H9 (cell line): ENCODE measurements at regions not wholly inside any gene's neighbourhood (a gene's known extent, or its start where the extent isn't known, plus 50 kb on each side); places are given as distances from the start of the nearest gene placed in this dataset.

Source experiments
- DNase-seq: peaks from one replicate; pipeline ENCODE4 v3.0.0-alpha.2; 2017
- H2AFZ ChIP-seq: one replicate; pipeline ENCODE4 v1.6.1; 2013; ENCODE audit warnings: mild to moderate bottlenecking, low read length, control low read depth, moderate library complexity
- H2AK5ac ChIP-seq: 2 replicates; pipeline ENCODE4 v1.6.1; 2013; ENCODE audit warnings: low read length, control low read depth, mixed read lengths; ENCODE audit not compliant: insufficient read length
- H2BK120ac ChIP-seq: one replicate; pipeline ENCODE4 v1.6.1; 2013; ENCODE audit warnings: low read depth, mild to moderate bottlenecking, low read length, control low read depth, inconsistent platforms; ENCODE audit not compliant: poor library complexity, severe bottlenecking
- H2BK12ac ChIP-seq: 2 replicates; pipeline ENCODE4 v1.6.1; 2013; ENCODE audit warnings: low read length, control low read depth, mixed read lengths, low read depth; ENCODE audit not compliant: insufficient read length
- H2BK15ac ChIP-seq: 2 replicates; pipeline ENCODE4 v1.6.1; 2013; ENCODE audit warnings: low read depth, low read length, control low read depth
- H2BK20ac ChIP-seq: one replicate; pipeline ENCODE4 v1.6.1; 2013; ENCODE audit warnings: low read depth, mild to moderate bottlenecking, low read length, control low read depth, inconsistent platforms; ENCODE audit not compliant: poor library complexity, severe bottlenecking
- H2BK5ac ChIP-seq: 2 replicates; pipeline ENCODE4 v1.6.1; 2013; ENCODE audit warnings: low read length, control low read depth, mixed read lengths; ENCODE audit not compliant: insufficient read length
- H3K14ac ChIP-seq: 2 replicates; pipeline ENCODE4 v1.6.1; 2013; ENCODE audit warnings: low read length, control low read depth; ENCODE audit not compliant: insufficient read depth
- H3K18ac ChIP-seq: 2 replicates; pipeline ENCODE4 v1.6.1; 2013; ENCODE audit warnings: low read depth, mild to moderate bottlenecking, mixed read lengths, low read length, control low read depth; ENCODE audit not compliant: insufficient read length
- H3K23ac ChIP-seq: 2 replicates; pipeline ENCODE4 v1.6.1; 2013; ENCODE audit warnings: low read length, control low read depth, mixed read lengths, low read depth; ENCODE audit not compliant: insufficient read length
- H3K23me2 ChIP-seq: 2 replicates; pipeline ENCODE4 v1.6.1; 2013; ENCODE audit warnings: low read depth, mild to moderate bottlenecking, mixed read lengths, low read length, control low read depth; ENCODE audit not compliant: insufficient read length, poor library complexity, severe bottlenecking
- H3K27ac ChIP-seq: 2 replicates; pipeline ENCODE4 v1.5.1; 2013; ENCODE audit warnings: low read length, control low read depth, mixed read lengths, low read depth; ENCODE audit not compliant: insufficient read length
- H3K27me3 ChIP-seq: 2 replicates; pipeline ENCODE4 v1.6.1; 2013; ENCODE audit warnings: low read length, control low read depth, inconsistent platforms; ENCODE audit not compliant: insufficient read depth
- H3K4ac ChIP-seq: 2 replicates; pipeline ENCODE4 v1.6.1; 2013; ENCODE audit warnings: low read depth, mild to moderate bottlenecking, control low read depth, inconsistent platforms, low read length, moderate library complexity
- H3K4me1 ChIP-seq: 2 replicates; pipeline ENCODE4 v1.6.1; 2013; ENCODE audit warnings: low read length, control low read depth, inconsistent platforms; ENCODE audit not compliant: insufficient read depth
- H3K4me2 ChIP-seq: 2 replicates; pipeline ENCODE4 v1.6.1; 2013; ENCODE audit warnings: low read length, control low read depth, mixed read lengths; ENCODE audit not compliant: insufficient read length, insufficient read depth
- H3K56ac ChIP-seq: 2 replicates; pipeline ENCODE4 v1.6.1; 2013; ENCODE audit warnings: low read depth, mild to moderate bottlenecking, mixed read lengths, low read length, control low read depth; ENCODE audit not compliant: insufficient read length
- H3K79me1 ChIP-seq: 2 replicates; pipeline ENCODE4 v1.6.1; 2013; ENCODE audit warnings: low read depth, mild to moderate bottlenecking, moderate library complexity, low read length, control low read depth, inconsistent platforms; ENCODE audit not compliant: insufficient read depth, poor library complexity, severe bottlenecking
- H3K79me2 ChIP-seq: 2 replicates; pipeline ENCODE4 v1.6.1; 2013; ENCODE audit warnings: low read length, control low read depth, inconsistent platforms; ENCODE audit not compliant: insufficient read depth
- H3K9ac ChIP-seq: 2 replicates; pipeline ENCODE4 v1.6.1; 2013; ENCODE audit warnings: low read length, control low read depth, mixed read lengths; ENCODE audit not compliant: insufficient read length; ENCODE audit errors: extremely low read depth
- H3K9me3 ChIP-seq: one replicate; pipeline ENCODE4 v1.6.1; 2013; ENCODE audit warnings: low read depth, low read length, inconsistent platforms; ENCODE audit not compliant: control insufficient read depth
- H3T11ph ChIP-seq: one replicate; pipeline ENCODE4 v1.6.1; 2013; ENCODE audit warnings: mild to moderate bottlenecking, low read length, control low read depth, inconsistent platforms
- H4K20me1 ChIP-seq: one replicate; pipeline ENCODE4 v1.6.1; 2013; ENCODE audit not compliant: control insufficient read depth, insufficient read length, insufficient read depth
- H4K5ac ChIP-seq: 2 replicates; pipeline ENCODE4 v1.6.1; 2013; ENCODE audit warnings: low read depth, mild to moderate bottlenecking, mixed read lengths, low read length, control low read depth; ENCODE audit not compliant: insufficient read length
- H4K8ac ChIP-seq: replicated peaks from 2 replicates; pipeline ENCODE4 v1.6.1; 2013; ENCODE audit warnings: low read length, control low read depth, mixed read lengths, low read depth; ENCODE audit not compliant: insufficient read length
- H4K91ac ChIP-seq: 2 replicates; pipeline ENCODE4 v1.6.1; 2013; ENCODE audit warnings: low read depth, mild to moderate bottlenecking, moderate library complexity, mixed read lengths, low read length, control low read depth; ENCODE audit not compliant: insufficient read length
- H3K27ac Mint-ChIP-seq, 3 experiments: 2 replicates in 2 of 3; 3 replicates in 1 of 3; pipeline ENCODE4 v1.8.0; 2020 to 2021; ENCODE audit warnings: mixed read lengths in 3 of 3, mild to moderate bottlenecking in 1 of 3, moderate library complexity in 1 of 3
- H3K27me3 Mint-ChIP-seq: 2 replicates; pipeline ENCODE4 v1.8.0; 2021; ENCODE audit warnings: low read depth, mild to moderate bottlenecking, moderate library complexity, mixed read lengths
- H3K36me3 Mint-ChIP-seq, 3 experiments: 2 replicates in 2 of 3; 3 replicates in 1 of 3; pipeline ENCODE4 v1.8.0; 2020 to 2021; ENCODE audit warnings: low read depth in 3 of 3, mixed read lengths in 3 of 3; ENCODE audit not compliant: insufficient read depth in 1 of 3
- H3K4me1 Mint-ChIP-seq, 2 experiments: 2 replicates each; pipeline ENCODE4 v1.8.0; 2020; ENCODE audit warnings: mixed read lengths in 2 of 2
- H3K4me3 Mint-ChIP-seq, 2 experiments: 2 replicates in 1 of 2; 3 replicates in 1 of 2; pipeline ENCODE4 v1.8.0; 2020 to 2021; ENCODE audit warnings: mild to moderate bottlenecking in 2 of 2, mixed read lengths in 2 of 2, moderate library complexity in 1 of 2
- H3K9me3 Mint-ChIP-seq, 2 experiments: 2 replicates in 1 of 2; 3 replicates in 1 of 2; pipeline ENCODE4 v1.8.0; 2020; ENCODE audit warnings: mild to moderate bottlenecking in 2 of 2, mixed read lengths in 2 of 2, moderate library complexity in 1 of 2
- WGBS: extraction: QIAGEN DNeasy Blood & Tissue Kit; methylation state at CpG from one replicate; pipeline ENCODE4 v1.1.7; 2013; ENCODE audit warnings: missing lambda C conversion rate, low lambda C conversion rate, mixed read lengths; ENCODE audit not compliant: insufficient read length; ENCODE audit errors: extremely low coverage; 5-methylcytosine and 5-hydroxymethylcytosine counted together
- TF ChIP-seq, protein P1 (sequence below): fragments of 200-600 bp; sonication (generic); conservative IDR thresholded peaks from 3 replicates; pipeline ENCODE4 v1.8.0; 2021; ENCODE audit warnings: antibody characterized with exemption, mild to moderate bottlenecking

DNA sequence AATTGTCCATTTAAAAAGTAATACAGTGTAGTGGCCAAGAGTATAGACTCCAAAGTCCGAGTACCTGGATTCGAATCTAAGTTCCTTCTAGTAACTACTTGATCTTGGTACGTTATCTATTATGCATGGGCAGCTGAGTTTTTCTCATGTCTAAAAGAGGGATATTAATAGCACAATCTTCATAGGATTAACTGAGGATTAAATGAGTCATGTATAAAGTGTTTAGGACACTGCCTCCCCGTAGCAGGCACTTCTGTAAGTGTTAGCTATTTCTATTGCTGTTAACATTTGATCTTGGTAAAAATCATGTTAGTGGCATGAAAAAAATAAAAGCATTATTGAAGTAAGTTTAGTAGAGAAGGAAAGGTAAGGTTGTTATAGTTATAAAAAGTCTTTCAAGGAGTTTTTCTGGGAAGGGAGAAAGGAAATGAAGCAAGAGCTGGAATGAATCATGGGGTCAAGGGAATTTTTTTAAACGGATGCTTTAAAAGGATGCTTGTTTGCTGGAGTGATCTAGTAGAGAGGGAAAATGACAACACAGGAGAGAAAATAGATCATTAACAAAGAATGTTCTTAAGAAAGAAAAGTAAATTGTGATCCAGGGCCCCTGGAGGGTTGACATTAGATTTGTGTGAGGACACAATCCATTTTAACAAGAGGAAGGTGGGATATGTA is 502.2 kb upstream of the USP15 start:
- no CpG with 5 or more reads among the region's 5 CpGs for WGBS
- Histone ChIP-seq H3K9ac (no peak overlapping the region), H3K4me2 (no peak overlapping the region), H2AFZ (no peak overlapping the region), H2BK120ac (no peak overlapping the region), H2BK15ac (no peak overlapping the region), H2AK5ac (no peak overlapping the region), H3K18ac (no peak overlapping the region), H3K4ac (no peak overlapping the region), H3K79me1 (no peaks in the 10 kb centered on the region), H3K79me2 (no peaks in the 10 kb centered on the region), H2BK12ac (no peak overlapping the region), H3K56ac (no peak overlapping the region), H3K14ac (no peak overlapping the region), H3K27ac (no peak overlapping the region), H2BK20ac (no peak overlapping the region), H4K5ac (no peak overlapping the region), H4K8ac (no peak overlapping the region), H4K20me1 (no peaks in the 10 kb centered on the region), H2BK5ac (no peak overlapping the region), H3K23me2 (no peaks in the 10 kb centered on the region), H4K91ac (no peak overlapping the region), H3K27me3 (no peaks in the 10 kb centered on the region), H3K9me3 (no peaks in the 10 kb centered on the region), H3K23ac (no peak overlapping the region), H3K4me1 (no peaks in the 10 kb centered on the region), H3T11ph (no peak overlapping the region)
- Mint-ChIP-seq H3K36me3 (no peaks in the 10 kb centered on the region), H3K27ac (no peak overlapping the region), H3K27me3 (no peaks in the 10 kb centered on the region), H3K4me3 (no peak overlapping the region), H3K4me1 (no peaks in the 10 kb centered on the region), H3K9me3 (peaks cover 0 to 2% of the 10 kb centered on the region in 2 experiments; a peak in 1 of 5 replicates)
- TF ChIP-seq, protein P1, sequence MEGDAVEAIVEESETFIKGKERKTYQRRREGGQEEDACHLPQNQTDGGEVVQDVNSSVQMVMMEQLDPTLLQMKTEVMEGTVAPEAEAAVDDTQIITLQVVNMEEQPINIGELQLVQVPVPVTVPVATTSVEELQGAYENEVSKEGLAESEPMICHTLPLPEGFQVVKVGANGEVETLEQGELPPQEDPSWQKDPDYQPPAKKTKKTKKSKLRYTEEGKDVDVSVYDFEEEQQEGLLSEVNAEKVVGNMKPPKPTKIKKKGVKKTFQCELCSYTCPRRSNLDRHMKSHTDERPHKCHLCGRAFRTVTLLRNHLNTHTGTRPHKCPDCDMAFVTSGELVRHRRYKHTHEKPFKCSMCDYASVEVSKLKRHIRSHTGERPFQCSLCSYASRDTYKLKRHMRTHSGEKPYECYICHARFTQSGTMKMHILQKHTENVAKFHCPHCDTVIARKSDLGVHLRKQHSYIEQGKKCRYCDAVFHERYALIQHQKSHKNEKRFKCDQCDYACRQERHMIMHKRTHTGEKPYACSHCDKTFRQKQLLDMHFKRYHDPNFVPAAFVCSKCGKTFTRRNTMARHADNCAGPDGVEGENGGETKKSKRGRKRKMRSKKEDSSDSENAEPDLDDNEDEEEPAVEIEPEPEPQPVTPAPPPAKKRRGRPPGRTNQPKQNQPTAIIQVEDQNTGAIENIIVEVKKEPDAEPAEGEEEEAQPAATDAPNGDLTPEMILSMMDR = no peak
- DNase-seq = no peak
